ENCODE measurements at regions not wholly inside any gene's neighbourhood (a gene's known extent, or its start where the extent isn't known, plus 50 kb on each side); places are given as distances from the start of the nearest gene placed in this dataset.

- TF ChIP-seq, protein P1, sequence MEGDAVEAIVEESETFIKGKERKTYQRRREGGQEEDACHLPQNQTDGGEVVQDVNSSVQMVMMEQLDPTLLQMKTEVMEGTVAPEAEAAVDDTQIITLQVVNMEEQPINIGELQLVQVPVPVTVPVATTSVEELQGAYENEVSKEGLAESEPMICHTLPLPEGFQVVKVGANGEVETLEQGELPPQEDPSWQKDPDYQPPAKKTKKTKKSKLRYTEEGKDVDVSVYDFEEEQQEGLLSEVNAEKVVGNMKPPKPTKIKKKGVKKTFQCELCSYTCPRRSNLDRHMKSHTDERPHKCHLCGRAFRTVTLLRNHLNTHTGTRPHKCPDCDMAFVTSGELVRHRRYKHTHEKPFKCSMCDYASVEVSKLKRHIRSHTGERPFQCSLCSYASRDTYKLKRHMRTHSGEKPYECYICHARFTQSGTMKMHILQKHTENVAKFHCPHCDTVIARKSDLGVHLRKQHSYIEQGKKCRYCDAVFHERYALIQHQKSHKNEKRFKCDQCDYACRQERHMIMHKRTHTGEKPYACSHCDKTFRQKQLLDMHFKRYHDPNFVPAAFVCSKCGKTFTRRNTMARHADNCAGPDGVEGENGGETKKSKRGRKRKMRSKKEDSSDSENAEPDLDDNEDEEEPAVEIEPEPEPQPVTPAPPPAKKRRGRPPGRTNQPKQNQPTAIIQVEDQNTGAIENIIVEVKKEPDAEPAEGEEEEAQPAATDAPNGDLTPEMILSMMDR (IDR thresholded peaks at IDR 0.05; ENCODE audit: borderline replicate concordance, control extremely low read depth, extremely low read depth, insufficient read depth, missing control alignments): no peak
- DNase-seq (ENCODE audit: low spot score): no peak
- in situ Hi-C loops (cut with MboI; ENCODE audit: low sequenced_read_pairs, unreplicated experiment): no loop called here
Measured at GRCh38 chr6:118715376-118715775, 64.0 kb upstream of the CEP85L start.

DNA sequence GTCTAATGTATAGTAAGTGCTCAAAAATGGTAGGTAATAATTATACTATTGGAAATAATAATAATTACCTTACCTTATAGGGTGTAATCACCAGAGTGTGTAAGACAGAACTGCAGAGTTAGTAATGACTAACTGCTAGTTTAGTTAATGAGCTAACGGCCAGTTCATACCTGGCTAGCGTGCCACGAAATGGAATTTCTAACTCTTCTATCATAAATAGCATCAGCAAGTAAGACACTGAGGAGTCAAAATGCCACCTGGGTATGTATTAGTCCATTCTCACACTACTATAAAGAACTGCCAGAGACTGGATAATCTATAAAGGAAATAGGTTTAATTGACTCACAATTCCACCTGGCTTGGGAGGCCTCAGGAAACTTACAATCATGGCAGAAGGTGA, 63.4 kb upstream of the CEP85L start:
- no peak for DNase-seq (ENCODE audit: low spot score)
- in situ Hi-C loops (cut with MboI; ENCODE audit: low sequenced_read_pairs, unreplicated experiment): no loop called here
- TF ChIP-seq, protein P1 (IDR thresholded peaks at IDR 0.05; ENCODE audit: borderline replicate concordance, control extremely low read depth, extremely low read depth, insufficient read depth, missing control alignments): no peak

GRCh38 chr6:118712969-118713368, 61.6 kb upstream of the CEP85L start:
- no peak for DNase-seq (ENCODE audit: low spot score)
- TF ChIP-seq, protein P1 (IDR thresholded peaks at IDR 0.05; ENCODE audit: borderline replicate concordance, control extremely low read depth, extremely low read depth, insufficient read depth, missing control alignments): no peak
- in situ Hi-C loops (cut with MboI; ENCODE audit: low sequenced_read_pairs, unreplicated experiment): no loop called here

GRCh38 chr6:118710616-118711015, 59.2 kb upstream of the CEP85L start:
- TF ChIP-seq, protein P1 (IDR thresholded peaks at IDR 0.05; ENCODE audit: borderline replicate concordance, control extremely low read depth, extremely low read depth, insufficient read depth, missing control alignments): no peak
- no peak for DNase-seq (ENCODE audit: low spot score)
- in situ Hi-C loops (cut with MboI; ENCODE audit: low sequenced_read_pairs, unreplicated experiment): no loop called here

- in situ Hi-C loops (cut with MboI; ENCODE audit: low sequenced_read_pairs, unreplicated experiment): no loop called here
- TF ChIP-seq, protein P1 (IDR thresholded peaks at IDR 0.05; ENCODE audit: borderline replicate concordance, control extremely low read depth, extremely low read depth, insufficient read depth, missing control alignments): no peak
- peak; percentile 63 for DNase-seq (ENCODE audit: low spot score)
Measured at GRCh38 chr6:118709859-118710350, 58.5 kb upstream of the CEP85L start.

- no peak for DNase-seq (ENCODE audit: low spot score)
- in situ Hi-C loops (cut with MboI; ENCODE audit: low sequenced_read_pairs, unreplicated experiment): no loop called here
- TF ChIP-seq, protein P1 (IDR thresholded peaks at IDR 0.05; ENCODE audit: borderline replicate concordance, control extremely low read depth, extremely low read depth, insufficient read depth, missing control alignments): no peak
Measured at GRCh38 chr6:118708744-118709143, 57.4 kb upstream of the CEP85L start.

- DNase-seq (ENCODE audit: low spot score): no peak
- in situ Hi-C loops (cut with MboI; ENCODE audit: low sequenced_read_pairs, unreplicated experiment): no loop called here
Measured at GRCh38 chr6:118708055-118708454, 56.7 kb upstream of the CEP85L start.

More at GRCh38 chr6:118708055-118708454, 56.7 kb upstream of the CEP85L start:
- TF ChIP-seq, protein P1 (IDR thresholded peaks at IDR 0.05; ENCODE audit: borderline replicate concordance, control extremely low read depth, extremely low read depth, insufficient read depth, missing control alignments): no peak

Data from GM13976 (cell line).